Mammary epithelial cell (primary cell): ENCODE measurements at regions not wholly inside any gene's neighbourhood (a gene's known extent, or its start where the extent isn't known, plus 50 kb on each side); places are given as distances from the start of the nearest gene placed in this dataset.

ENCODE experiments used
- EZH2 ChIP-seq: IDR thresholded peaks from 2 replicates; pipeline ENCODE4 v1.6.1; 2012; ENCODE audit warnings: low read length, inconsistent platforms, borderline replicate concordance
- TF ChIP-seq, protein P1 (sequence below), 2 donors: IDR thresholded peaks in 1 of 2; conservative IDR thresholded peaks in 1 of 2; 2 replicates each; pipeline ENCODE4 v1.5.1; 2011 to 2012; ENCODE audit warnings: inconsistent platforms in 2 of 2, low read length in 2 of 2, mild to moderate bottlenecking in 2 of 2, control low read depth in 1 of 2, low read depth in 1 of 2; ENCODE audit not compliant: insufficient read depth in 1 of 2; ENCODE audit errors: extremely low read depth in 1 of 2

DNA sequence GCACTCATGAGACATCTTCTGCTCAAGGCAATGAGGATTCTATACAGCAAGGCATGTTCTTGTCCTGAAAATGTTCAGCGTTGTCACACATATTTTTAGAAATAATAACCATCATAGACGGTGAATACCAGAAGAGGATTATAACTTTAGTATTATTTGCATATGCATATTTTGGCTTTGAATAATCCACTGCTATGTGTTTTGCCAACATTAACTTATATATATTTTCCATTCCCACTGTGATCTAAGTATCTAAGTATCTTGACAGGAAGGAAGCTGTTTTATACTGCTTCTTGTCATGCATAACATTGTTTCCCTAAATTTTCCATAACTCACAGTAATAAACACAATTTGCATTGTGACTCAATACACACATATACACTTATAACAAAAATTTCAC is 509.5 kb downstream of the TBL1XR1 start:
- TF ChIP-seq, protein P1, sequence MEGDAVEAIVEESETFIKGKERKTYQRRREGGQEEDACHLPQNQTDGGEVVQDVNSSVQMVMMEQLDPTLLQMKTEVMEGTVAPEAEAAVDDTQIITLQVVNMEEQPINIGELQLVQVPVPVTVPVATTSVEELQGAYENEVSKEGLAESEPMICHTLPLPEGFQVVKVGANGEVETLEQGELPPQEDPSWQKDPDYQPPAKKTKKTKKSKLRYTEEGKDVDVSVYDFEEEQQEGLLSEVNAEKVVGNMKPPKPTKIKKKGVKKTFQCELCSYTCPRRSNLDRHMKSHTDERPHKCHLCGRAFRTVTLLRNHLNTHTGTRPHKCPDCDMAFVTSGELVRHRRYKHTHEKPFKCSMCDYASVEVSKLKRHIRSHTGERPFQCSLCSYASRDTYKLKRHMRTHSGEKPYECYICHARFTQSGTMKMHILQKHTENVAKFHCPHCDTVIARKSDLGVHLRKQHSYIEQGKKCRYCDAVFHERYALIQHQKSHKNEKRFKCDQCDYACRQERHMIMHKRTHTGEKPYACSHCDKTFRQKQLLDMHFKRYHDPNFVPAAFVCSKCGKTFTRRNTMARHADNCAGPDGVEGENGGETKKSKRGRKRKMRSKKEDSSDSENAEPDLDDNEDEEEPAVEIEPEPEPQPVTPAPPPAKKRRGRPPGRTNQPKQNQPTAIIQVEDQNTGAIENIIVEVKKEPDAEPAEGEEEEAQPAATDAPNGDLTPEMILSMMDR (conservative IDR thresholded peaks at IDR 0.05 in 1 of 2, IDR thresholded peaks at IDR 0.05 in 1 of 2; ENCODE audit: extremely low read depth in 1 of 2, insufficient read depth in 1 of 2, low read depth in 1 of 2, low read length in 2 of 2), result no peak
- TF ChIP-seq EZH2, result no peak
